ENCODE measurements at regions not wholly inside any gene's neighbourhood (a gene's known extent, or its start where the extent isn't known, plus 50 kb on each side); places are given as distances from the start of the nearest gene placed in this dataset.

- no peak for TF ChIP-seq EP300 (IDR thresholded peaks at IDR 0.05)
- TF ChIP-seq CTCF (IDR thresholded peaks at IDR 0.05) = no peak
These were observed 66.3 kb upstream of the PRDM11 start for GRCh38 chr11:45079943-45080719.

Data from ovary (tissue), 3 donors.